HCT116 (cell line): ENCODE measurements at regions not wholly inside any gene's neighbourhood (a gene's known extent, or its start where the extent isn't known, plus 50 kb on each side); places are given as distances from the start of the nearest gene placed in this dataset.

Experiments used
- POLR2A ChIP-seq: IDR thresholded peaks from 2 replicates; pipeline ENCODE4 v1.7.0; 2011; ENCODE audit warnings: borderline replicate concordance; ENCODE audit not compliant: insufficient read depth, insufficient read length; ENCODE audit errors: extremely low read depth
- POLR2AphosphoS5 ChIP-seq: IDR thresholded peaks from 2 replicates; pipeline ENCODE4 v1.6.1; 2011; ENCODE audit warnings: mild to moderate bottlenecking, low read depth, low read length, moderate library complexity

GRCh38 chr6:21918666-21919065, 325.1 kb downstream of the SOX4 start:
- TF ChIP-seq POLR2A (no peak), POLR2AphosphoS5 (no peak)
